ENCODE measurements at regions not wholly inside any gene's neighbourhood (a gene's known extent, or its start where the extent isn't known, plus 50 kb on each side); places are given as distances from the start of the nearest gene placed in this dataset.

- no peak overlapping the region for H3K4me3 ChIP-seq (ENCODE audit: low read depth in 2 of 2, low read length in 2 of 2)
- BruUV-seq (replicated peaks) = no TSS peak
- in situ Hi-C loops (cut with HindIII; ENCODE audit: low pct_unique_long_range_greater_than_20kb, low sequenced_read_pairs) = no loop called here
- no peaks in the 10 kb centered on the region for H3K9me3 ChIP-seq (ENCODE audit: control insufficient read depth, insufficient read depth, low read depth, low read length)
- no peak overlapping the region for H3K27ac ChIP-seq (ENCODE audit: low read length)
- intact Hi-C loops (cut with micrococcal nuclease; ENCODE audit: unreplicated experiment) = no loop called here
- TF ChIP-seq SIN3A (IDR thresholded peaks at IDR 0.05; ENCODE audit: borderline replicate concordance, insufficient read depth, low read depth, low read length) = no peak
- TF ChIP-seq, protein P1, sequence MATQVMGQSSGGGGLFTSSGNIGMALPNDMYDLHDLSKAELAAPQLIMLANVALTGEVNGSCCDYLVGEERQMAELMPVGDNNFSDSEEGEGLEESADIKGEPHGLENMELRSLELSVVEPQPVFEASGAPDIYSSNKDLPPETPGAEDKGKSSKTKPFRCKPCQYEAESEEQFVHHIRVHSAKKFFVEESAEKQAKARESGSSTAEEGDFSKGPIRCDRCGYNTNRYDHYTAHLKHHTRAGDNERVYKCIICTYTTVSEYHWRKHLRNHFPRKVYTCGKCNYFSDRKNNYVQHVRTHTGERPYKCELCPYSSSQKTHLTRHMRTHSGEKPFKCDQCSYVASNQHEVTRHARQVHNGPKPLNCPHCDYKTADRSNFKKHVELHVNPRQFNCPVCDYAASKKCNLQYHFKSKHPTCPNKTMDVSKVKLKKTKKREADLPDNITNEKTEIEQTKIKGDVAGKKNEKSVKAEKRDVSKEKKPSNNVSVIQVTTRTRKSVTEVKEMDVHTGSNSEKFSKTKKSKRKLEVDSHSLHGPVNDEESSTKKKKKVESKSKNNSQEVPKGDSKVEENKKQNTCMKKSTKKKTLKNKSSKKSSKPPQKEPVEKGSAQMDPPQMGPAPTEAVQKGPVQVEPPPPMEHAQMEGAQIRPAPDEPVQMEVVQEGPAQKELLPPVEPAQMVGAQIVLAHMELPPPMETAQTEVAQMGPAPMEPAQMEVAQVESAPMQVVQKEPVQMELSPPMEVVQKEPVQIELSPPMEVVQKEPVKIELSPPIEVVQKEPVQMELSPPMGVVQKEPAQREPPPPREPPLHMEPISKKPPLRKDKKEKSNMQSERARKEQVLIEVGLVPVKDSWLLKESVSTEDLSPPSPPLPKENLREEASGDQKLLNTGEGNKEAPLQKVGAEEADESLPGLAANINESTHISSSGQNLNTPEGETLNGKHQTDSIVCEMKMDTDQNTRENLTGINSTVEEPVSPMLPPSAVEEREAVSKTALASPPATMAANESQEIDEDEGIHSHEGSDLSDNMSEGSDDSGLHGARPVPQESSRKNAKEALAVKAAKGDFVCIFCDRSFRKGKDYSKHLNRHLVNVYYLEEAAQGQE (IDR thresholded peaks at IDR 0.05; ENCODE audit: insufficient read depth in 1 of 2, low read depth in 2 of 2, low read length in 1 of 2) = no peak
- TF ChIP-seq TCF7L2 (IDR thresholded peaks at IDR 0.05; ENCODE audit: low read depth, low read length) = no peak
- CTCF ChIA-PET = no interaction called here
- ATAC-seq (no peak), DNase-seq (ENCODE audit: low read depth, low spot score) (no peak)
- H3K4me1 ChIP-seq (ENCODE audit: control insufficient read depth, insufficient read depth, low read length) = no peaks in the 10 kb centered on the region
- H3K27me3 ChIP-seq (ENCODE audit: control insufficient read depth, insufficient read depth, low read length) = no peaks in the 10 kb centered on the region
- H3K36me3 ChIP-seq (ENCODE audit: control insufficient read depth, insufficient read depth, low read length) = no peaks in the 10 kb centered on the region
- POLR2A ChIA-PET = no interaction called here
These were observed 212.2 kb downstream of the PCSK1 start for GRCh38 chr5:96220610-96221390.

- H3K9me3 ChIP-seq (ENCODE audit: control insufficient read depth, insufficient read depth, low read depth, low read length) = no peaks in the 10 kb centered on the region
- BruUV-seq (replicated peaks) = no TSS peak
- ATAC-seq = 0 out of 2 replicates have a peak, but pooled peaks have one; percentile 34
- CTCF ChIA-PET = interaction anchor here (0.6 kb wide), 1 partner anchor 327 kb away, joined by 3 read pairs; no protein-coding TSS in a partner anchor
- no peak overlapping the region for H3K4me3 ChIP-seq (ENCODE audit: low read depth in 2 of 2, low read length in 2 of 2)
- POLR2A ChIA-PET = no interaction called here
- intact Hi-C loops (cut with micrococcal nuclease; ENCODE audit: unreplicated experiment) = no loop called here
- TF ChIP-seq SIN3A (IDR thresholded peaks at IDR 0.05; ENCODE audit: borderline replicate concordance, insufficient read depth, low read depth, low read length) (no peak), CTCF (IDR thresholded peaks at IDR 0.05) (no peak), TCF7L2 (IDR thresholded peaks at IDR 0.05; ENCODE audit: low read depth, low read length) (no peak), POLR2AphosphoS5 (IDR thresholded peaks at IDR 0.05; ENCODE audit: low read depth, low read length) (no peak)
- TF ChIP-seq, protein P1 (IDR thresholded peaks at IDR 0.05; ENCODE audit: insufficient read depth in 1 of 2, low read depth in 2 of 2, low read length in 1 of 2) = no peak
- in situ Hi-C loops (cut with HindIII; ENCODE audit: low pct_unique_long_range_greater_than_20kb, low sequenced_read_pairs) = no loop called here
- no peaks in the 10 kb centered on the region for H3K36me3 ChIP-seq (ENCODE audit: control insufficient read depth, insufficient read depth, low read length)
- H3K4me1 ChIP-seq (ENCODE audit: control insufficient read depth, insufficient read depth, low read length) = no peaks in the 10 kb centered on the region
- peak overlapping the region; percentile 55; the same call in 1 of the 2 replicates for H3K27ac ChIP-seq (ENCODE audit: low read length)
- DNase-seq (ENCODE audit: low read depth, low spot score) = no peak
- H3K27me3 ChIP-seq (ENCODE audit: control insufficient read depth, insufficient read depth, low read length) = no peaks in the 10 kb centered on the region
These were observed 213.3 kb downstream of the PCSK1 start for GRCh38 chr5:96219580-96220281.
